ENCODE measurements at regions not wholly inside any gene's neighbourhood (a gene's known extent, or its start where the extent isn't known, plus 50 kb on each side); places are given as distances from the start of the nearest gene placed in this dataset.

DNA sequence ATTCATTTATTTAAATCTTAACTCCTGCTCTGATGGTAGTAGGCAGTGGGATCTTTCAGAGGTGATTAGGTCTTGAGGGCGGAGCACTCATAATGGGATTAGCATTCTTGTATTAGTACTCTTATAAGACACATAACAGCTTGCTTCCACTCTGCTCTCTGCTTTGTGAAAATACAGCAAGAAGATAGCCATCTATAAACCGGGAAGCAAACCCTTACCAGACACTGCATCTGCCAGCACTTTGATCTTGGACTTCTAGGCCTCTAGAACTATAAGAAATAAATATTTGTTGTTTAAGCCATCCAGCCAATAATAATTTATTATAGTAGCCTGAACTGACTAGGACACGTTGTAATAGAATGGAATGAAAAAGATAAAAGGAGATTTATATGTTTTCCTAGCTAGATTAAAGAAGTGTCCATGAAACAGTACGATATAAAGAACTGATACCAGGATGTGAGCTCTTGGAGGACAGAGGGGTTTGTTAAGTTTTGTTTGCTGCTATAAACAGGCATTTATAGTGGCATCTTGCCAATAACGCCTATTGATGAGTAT lies 869.9 kb downstream of the MRPL39 start:
- DNase-seq (ENCODE audit: low read depth, low spot score) = no peak

DNA sequence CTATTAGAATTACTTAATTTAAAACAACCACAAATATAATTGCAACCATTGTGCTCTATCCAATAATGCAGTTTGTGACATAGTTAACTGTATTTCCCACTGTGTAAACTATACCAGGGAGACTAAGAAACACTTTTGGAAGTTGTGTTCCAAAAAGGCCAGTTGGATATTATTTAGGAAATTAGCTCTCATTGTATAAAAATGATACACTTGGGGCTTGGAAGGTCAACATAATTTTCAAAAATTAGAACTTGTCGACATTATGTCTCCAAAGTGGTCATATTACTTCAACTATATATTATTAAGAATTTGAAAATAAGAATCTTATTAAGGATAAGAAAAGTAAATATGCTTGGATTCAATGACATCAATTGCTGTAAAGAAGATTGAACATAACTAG lies 876.6 kb downstream of the MRPL39 start:
- DNase-seq (ENCODE audit: low read depth, low spot score) = no peak

DNA sequence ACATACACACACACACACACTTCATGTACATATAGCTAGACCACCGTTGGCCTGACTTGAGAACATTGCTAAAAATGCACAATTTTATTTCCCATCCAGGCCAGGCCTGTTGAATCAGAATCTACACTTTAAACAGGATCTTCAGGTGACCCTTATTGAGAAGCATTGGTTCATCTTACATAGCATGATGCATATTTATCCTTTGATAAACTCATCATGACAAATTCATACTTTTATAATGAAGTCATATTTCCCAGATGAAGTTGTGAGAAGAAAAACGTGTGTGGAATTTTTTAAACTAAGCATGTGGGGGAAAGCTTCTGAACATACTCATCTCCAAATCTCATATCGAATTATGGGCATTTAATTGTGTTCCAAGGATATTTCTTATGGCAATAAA lies 877.7 kb downstream of the MRPL39 start:
- DNase-seq (ENCODE audit: low read depth, low spot score) = no peak

DNA sequence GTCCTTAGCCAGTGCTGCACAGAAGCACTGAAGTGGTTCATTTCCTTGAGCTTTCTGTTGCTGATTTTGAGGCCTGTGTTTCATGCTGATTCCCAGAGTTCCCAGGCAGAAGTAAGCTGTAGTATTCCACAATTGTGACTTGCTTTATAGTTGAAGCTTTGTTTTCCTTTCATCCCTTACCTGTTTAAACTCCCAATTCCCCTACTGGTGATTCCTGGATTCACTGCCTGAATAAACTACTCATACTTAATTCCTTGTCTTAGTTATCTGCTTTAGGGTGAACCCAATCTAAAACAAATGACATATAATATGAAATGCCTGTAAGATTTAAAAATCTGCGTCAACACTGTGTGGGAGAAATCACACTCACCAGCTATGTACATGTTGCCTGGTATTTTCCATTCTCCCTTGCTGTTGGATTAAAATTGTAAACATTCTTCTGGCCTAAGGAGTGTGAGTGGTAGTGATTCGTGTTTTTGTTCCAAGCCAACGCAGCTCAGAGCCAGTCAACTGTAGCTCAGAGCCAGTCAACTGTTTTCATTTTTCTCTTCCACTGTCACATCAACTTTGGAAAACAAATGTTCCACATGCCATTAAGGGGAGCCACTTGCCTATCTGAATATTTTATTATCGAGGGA lies 879.4 kb downstream of the MRPL39 start:
- DNase-seq (ENCODE audit: low read depth, low spot score) = no peak

DNA sequence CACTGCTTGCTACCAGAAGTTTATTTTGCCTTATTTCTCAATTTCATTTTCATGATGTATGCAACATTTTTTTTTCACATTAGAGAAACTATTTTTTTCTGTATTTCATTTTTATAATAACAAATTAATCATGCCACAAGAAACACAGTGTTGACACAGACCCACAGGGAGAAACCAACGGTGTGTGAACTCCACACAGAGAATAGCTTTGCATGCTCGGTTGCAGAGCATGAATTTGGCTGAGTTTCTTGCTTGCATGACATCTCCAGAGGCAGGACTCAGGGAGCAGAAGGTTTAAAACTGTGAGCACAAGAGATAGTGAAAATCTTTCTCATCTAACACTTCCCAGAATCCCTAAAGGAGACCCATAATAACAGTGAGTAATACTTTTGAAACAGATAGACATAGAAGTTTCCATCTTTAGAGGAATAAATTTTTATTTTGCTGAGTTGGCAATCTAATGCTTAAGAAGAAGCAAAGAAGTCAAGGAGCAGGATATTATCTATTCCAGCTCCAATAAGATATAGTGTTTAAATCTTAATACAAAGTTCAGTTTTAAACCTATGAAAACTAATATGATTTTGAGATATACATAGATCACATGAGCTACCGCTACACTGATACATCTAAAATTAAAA lies 890.9 kb downstream of the MRPL39 start:
- DNase-seq (ENCODE audit: low read depth, low spot score) = no peak

DNA sequence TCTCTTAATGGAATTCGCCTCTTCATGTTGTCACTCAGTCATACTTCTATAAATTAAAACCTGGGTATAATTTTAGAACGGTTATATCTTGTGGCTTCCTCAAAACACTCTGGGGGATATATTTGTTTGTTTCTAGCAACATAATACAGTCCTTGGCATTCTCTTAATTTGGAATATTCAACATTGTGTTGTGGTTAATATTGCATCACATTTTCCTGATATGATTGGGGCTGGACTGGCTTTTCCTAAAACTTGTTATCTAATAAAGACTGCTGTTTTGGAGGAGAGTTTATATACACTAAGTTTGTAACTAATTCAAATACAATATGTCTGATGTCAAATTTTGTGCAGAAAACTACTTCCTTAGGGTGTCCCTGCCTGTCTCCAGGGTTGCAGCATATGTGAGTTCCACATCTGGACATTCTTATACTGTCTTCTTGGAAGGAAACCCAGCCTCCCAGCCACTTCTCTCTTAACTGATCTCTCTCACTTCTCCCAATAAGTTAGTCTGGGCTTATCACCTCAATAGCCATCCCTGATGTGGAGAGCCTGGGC lies 892.6 kb downstream of the MRPL39 start:
- no peak for DNase-seq (ENCODE audit: low read depth, low spot score)

DNA sequence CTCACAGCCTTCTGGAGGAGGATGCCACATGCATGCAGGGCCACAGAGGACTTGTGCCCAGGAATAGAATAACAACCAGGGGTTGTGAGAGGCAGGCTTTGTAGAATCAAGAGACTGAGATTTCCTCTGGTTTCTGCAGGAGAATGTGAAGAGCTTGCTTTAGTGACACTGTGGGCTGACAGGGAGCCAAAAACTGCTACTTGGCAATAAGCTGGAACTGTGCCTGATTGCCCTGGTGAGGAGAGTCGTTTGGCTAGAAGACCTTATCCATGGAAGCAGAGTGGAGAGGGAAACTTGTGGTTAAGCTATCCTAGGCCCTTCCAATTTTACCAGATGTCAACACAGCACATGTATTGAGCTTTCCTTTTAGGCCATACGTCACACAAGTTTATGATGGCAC lies 902.1 kb downstream of the MRPL39 start:
- no peak for DNase-seq (ENCODE audit: low read depth, low spot score)

DNA sequence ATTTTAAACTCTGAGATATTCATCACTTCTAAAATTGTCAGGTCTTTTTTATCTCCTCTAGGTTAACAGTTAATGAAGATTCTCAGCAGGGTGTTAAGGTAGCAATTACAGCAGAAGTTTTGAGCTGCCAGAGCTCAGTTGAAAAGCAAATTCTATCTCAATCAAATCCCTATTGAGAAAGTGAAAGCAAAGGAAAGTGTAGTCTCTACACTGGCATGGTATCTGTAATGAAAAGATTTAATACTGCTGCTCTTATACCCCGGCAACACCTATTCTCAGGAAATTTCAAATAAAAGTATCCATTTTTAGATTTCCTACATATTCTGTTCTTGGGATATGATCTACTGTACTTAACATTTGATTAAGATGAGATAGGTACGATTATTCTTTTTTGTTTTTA lies 913.5 kb downstream of the MRPL39 start:
- DNase-seq (ENCODE audit: low read depth, low spot score) = no peak

DNA sequence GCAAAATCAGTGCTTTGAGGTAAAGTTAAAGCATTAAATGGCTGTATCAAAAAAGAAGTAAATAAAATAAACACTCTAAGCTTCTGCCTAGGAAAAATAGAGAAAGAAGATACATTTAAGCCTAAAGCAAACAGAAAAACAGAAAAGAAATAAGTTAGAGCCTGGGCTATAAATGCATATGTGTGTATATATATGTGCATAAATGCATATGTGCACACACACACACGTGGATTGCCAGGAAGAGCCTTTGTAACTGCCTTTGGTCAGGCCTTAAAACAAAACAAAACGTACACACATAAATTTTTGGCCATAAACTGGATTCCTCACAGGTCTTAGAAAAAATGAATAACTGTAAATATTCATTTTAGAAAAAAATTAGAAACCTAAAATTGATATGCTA lies 925.8 kb downstream of the MRPL39 start:
- DNase-seq (ENCODE audit: low read depth, low spot score) = no peak

DNA sequence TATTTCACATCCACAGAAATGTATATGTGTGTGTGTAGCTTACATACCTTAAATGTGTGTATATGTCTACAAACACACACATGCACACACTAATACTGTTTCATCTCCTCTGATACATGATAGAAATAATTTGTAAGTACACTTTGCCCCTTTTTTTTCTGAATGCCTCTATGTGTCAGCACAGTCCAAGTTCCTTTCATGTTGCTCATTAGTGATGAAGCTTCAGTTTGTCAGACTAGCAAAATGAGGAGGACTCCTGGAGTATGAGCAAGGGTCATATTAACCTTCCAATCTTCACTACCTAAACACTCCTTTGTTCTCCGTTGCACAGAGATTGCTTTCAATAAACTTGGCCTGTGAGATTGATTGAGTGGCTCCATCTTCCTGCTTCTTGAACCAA lies 935.4 kb downstream of the MRPL39 start:
- DNase-seq (ENCODE audit: low read depth, low spot score) = no peak

DNA sequence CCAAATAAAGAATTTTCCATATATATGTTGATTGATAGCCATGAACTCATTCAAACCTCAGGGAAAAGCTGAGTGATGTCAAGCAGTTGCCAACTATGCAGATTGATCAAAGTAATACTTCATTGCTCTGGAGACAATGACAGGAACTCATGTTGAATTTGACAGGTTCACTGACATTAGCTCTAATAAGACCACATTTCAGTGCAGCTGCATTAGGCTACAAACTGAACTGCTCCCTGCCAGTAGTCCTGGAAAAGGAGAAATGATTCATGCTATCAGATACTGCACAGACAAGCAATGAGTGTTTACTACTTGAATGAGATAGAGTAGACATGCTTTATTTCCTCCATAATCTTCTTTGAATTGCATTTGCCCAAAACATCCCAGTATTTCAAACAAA lies 948.4 kb downstream of the MRPL39 start:
- DNase-seq (ENCODE audit: low read depth, low spot score) = no peak

DNA sequence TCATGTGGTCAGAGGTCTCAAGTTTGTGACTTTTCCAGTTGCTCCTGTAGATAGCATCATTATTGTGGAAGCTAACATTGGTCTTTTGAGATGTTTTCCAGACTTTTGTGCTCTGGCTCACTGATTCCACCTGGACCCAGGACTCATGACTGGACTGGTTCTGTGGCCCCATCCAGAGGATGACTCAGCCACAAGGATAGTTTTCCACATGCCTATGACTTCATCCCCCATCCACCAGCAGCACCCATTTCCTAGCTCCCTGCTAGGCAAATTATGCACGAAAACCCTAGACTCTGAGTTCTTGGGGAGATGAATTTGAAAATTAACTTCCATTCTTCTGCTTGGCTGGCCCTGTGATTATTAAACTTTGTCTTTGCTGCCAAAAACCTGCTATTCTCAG lies 949.3 kb downstream of the MRPL39 start:
- no peak for DNase-seq (ENCODE audit: low read depth, low spot score)

DNA sequence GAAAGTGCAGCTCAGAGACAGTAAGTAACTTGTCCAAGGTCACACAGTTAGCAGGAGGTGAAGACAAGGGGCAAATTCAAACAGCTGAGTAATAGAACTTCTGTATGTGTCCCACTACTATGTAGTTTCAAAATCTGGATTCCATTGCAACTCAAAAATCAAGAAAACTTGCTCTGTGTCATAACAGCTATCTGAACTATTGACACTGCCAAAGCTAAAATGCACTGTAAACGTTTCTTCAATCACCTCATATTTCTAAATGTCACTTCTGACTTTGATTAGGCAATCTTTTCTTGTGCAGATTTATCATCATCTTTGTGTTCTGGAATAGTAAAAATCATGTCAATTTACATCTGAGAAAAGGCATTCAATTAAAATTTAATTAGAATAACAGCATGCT lies 957.6 kb downstream of the MRPL39 start:
- DNase-seq (ENCODE audit: low read depth, low spot score) = no peak

DNA sequence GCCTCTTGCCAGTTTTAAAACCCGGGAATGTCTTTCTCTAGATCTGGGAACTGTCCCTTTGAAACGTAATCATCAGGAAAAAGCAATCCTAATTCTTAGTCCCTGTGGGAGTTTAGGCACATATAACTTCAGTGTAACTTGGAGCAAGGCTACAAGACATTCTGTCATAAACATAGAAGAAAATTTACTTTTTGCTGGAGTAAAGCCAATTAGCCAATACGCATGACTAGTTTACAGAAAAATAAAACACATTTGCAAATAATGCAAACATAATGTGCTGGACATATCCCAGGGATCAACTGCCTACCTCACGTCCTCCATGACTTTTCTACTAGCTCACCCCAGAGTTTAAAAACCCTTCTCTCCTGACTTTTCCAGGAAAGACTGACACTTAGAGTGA lies 970.6 kb downstream of the MRPL39 start:
- no peak for DNase-seq (ENCODE audit: low read depth, low spot score)

DNA sequence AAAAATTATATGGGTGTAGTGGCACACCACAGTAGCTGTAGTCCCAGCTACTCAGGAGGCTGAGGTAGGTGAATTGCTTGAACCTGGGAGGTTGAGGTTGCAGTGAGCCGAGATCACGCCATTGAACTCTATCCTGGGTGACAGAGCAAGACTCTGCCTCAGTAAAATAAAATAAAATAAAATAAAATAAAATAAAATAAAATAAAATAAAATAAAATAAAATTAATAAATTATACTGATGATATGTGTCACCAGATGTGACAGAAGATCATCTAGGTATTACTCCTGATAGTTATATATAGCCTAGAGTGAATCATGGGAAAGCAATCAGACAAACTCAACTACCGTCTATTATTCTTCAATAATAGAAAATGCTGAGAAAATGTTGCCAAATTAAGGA lies 972.5 kb downstream of the MRPL39 start:
- no peak for DNase-seq (ENCODE audit: low read depth, low spot score)

DNA sequence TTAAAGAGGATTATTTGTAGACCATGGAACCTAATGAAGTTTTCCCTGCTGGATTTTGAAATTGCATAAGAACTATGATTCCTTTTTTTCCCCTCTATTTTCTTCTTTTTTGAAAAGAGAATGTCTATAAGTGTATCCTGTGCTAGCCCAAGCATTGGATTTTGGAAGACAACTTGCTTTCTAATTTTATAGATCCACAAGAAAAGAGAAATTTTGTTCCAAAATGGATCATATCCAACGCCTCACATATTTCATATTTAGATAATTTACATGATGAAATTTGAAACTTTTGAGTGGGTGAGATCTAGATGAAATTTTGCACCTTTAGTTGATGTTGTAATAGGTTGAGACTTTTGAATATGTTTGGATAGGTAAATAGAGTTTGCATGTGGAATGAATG lies 978.7 kb downstream of the MRPL39 start:
- no peak for DNase-seq (ENCODE audit: low read depth, low spot score)

DNA sequence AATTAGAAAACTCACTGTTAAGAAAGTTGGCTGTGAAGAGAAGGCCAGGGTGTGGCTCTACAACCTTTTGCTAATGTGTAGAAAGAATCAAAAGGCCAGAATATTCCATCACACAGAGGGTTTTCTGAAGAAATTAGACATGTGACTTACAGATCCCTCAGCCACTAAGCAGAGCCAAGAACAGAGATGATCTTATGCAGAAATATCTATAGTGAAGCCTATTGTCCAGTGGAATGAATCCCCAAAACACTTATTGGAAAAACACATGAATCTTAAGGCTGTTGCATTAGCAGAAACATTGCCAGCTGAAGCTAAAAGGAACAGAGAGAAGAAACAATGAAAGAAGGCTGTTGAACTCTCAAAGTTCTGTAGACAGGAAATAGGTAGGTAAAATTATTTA lies 979.2 kb downstream of the MRPL39 start:
- no peak for DNase-seq (ENCODE audit: low read depth, low spot score)

DNA sequence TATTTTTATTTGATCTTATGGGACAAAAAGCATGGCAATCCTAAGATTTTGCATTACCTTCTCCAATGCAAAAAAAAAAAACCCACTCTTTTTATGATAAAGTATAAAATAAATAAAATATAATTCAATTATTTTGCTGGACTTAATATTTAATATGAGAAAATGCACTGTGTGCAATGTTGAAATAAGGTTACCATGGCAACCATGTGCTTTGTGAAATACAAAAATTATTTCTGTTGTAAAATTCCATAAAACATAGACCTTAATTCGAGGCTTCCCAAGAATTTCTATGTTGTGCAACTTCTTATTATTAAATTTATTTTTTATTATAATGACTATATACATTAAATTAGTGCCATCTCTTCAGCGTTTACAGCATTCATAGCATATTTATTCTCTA lies 989.5 kb downstream of the MRPL39 start:
- DNase-seq (ENCODE audit: low read depth, low spot score) = no peak

DNA sequence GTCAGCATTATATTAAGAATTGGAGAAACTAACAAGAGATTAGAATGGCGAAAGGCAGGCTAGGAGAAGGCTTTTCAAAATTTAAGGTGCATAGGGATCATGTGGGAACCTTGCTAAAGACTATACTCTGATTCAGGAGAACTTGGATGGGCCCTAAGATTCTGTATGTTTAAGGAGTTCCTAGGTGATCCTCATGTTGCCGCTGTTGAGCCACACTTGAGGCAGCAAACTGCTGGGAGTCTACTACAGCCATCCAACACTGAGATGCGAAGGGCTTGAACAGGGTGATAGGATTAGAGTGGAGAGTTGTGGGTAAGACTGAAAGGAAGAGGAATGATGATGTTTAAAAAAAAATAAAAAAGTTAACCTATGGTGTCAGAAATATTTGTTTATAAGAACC lies 1013.2 kb downstream of the MRPL39 start:
- no peak for DNase-seq (ENCODE audit: low read depth, low spot score)

DNA sequence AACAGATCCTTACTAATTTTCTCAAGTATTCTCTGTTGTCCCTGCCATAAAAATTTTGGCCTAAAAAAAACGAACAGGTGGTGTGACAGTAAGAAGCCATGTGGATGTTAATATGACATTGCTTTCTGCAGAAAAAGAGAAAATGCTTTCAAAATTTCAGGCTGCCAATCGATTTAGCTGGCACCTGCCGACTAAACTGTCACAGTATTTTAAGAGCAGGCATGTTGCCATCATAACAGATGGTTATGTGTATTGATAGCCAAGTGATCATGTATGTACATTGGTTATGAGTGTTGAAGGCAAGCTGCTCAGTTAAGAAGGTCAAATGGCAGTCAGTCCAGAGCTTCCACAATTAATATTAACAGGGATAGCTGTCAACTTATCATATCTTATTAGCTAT lies 1017.0 kb downstream of the MRPL39 start:
- DNase-seq (ENCODE audit: low read depth, low spot score) = no peak

DNA sequence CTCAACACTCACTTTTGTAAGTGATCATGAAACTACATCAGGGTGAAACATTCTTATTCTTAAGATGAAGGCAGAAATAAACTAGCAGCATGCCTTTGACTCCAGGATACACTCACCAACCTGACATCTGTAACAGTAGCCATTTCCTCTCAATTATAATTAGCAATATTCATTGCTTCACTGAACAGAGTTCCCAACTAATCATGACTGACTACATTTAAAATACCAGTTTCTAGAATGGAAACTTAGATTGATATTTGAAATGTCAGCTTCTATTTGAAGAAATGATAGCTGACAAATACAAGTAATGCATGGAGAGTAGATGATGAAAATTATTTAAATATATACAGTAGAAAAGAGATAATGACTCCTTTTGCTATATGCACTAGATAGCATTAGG lies 1023.8 kb downstream of the MRPL39 start:
- DNase-seq (ENCODE audit: low read depth, low spot score) = no peak

DNA sequence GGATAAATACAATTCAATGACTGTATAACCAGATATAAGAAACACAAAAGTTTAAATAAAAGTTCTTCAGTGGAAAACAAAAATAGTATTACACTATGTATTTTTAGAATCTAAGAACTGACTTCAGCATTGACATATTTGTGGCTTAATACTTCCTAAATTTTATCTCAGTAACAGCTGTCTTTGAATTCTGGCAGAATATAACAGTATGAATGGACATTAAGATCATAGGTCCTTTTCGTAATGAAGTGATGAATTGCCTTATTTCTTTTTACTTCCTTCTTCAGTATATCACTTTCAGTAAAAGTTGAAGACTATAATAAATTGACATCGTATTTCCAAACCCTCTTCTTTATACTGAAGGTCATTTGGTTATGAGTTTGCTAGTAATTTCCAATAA lies 1030.0 kb downstream of the MRPL39 start:
- DNase-seq (ENCODE audit: low read depth, low spot score) = no peak

DNA sequence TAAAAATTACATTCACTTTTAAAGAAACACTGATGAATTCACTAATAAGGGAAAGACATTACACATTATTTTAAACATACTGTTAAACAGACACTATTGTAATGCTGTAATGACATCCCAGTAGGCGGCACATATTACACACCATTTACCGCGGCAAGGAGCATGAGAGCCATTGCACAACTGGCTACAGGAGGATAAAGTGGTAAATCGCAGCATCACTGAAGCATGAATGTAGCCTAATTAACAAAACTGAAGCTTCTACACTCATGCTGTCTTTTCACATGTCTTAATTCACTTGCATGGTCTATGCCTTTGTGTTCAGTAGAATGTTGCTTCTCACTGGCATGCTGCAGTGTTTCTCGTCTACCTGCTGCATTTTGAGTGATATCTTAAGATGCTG lies 1046.0 kb downstream of the MRPL39 start:
- no peak for DNase-seq (ENCODE audit: low read depth, low spot score)

Data from ELF-1 (cell line).